Peyer's patch (tissue), 4 donors: ENCODE measurements at regions not wholly inside any gene's neighbourhood (a gene's known extent, or its start where the extent isn't known, plus 50 kb on each side); places are given as distances from the start of the nearest gene placed in this dataset.

Experiments
- CTCF ChIP-seq, 6 experiments: fragments of 450-650 bp in 4 of 6; fragments of 200-600 bp in 2 of 6; sonication (generic) in 1 of 6; IDR thresholded peaks; one replicate each; pipeline ENCODE4 v1.5.1; 2017 to 2019; ENCODE audit warnings: antibody characterized with exemption in 6 of 6, mild to moderate bottlenecking in 3 of 6, moderate library complexity in 1 of 6
- POLR2A ChIP-seq, 2 donors: fragments of 450-650 bp; IDR thresholded peaks; one replicate each; pipeline ENCODE4 v1.5.1; 2017; ENCODE audit warnings: antibody characterized with exemption in 2 of 2, mild to moderate bottlenecking in 2 of 2, moderate library complexity in 2 of 2

GRCh38 chr3:65265942-65266590 lies 578.3 kb upstream of the ADAMTS9 start:
- TF ChIP-seq CTCF (IDR thresholded peaks at IDR 0.05) (no peak), POLR2A (IDR thresholded peaks at IDR 0.05) (no peak)
